GM12878 (cell line): ENCODE measurements at regions not wholly inside any gene's neighbourhood (a gene's known extent, or its start where the extent isn't known, plus 50 kb on each side); places are given as distances from the start of the nearest gene placed in this dataset.

Experiments
- BMI1 ChIP-seq: fragments of 450-650 bp; IDR thresholded peaks from 2 replicates; pipeline ENCODE4 v1.6.1; 2016; ENCODE audit warnings: mild to moderate bottlenecking, moderate library complexity, borderline replicate concordance
- JUND ChIP-seq: IDR thresholded peaks from 2 replicates; pipeline ENCODE4 v1.6.1; 2012; ENCODE audit warnings: low read depth, mild to moderate bottlenecking, low read length, improper control_type of control experiment, moderate library complexity
- TF ChIP-seq, protein P1 (sequence below): IDR thresholded peaks from 2 replicates; pipeline ENCODE4 v1.6.1; 2011; ENCODE audit warnings: low read depth, mild to moderate bottlenecking, low read length, moderate library complexity, borderline replicate concordance; ENCODE audit errors: extremely low read depth

DNA sequence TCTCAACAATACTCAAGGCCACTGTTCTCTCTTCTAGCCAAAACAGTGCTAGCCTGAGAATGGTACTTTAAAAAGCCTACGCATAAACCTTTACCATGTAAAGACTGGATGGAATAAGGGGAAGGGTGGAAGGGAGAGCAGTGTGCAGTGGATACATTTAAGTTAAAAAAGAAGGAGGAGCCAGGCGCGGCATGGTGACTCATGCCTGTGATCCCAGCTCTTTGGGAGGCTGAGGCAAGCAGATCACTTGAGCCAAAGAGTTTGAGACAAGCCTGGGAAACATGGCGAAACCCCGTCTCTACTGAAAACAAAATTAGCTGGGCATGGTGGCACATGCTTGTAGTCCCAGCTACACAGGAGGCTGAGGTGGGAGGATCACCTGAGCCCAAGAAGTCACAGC, 127.7 kb upstream of the KIF2A start:
- TF ChIP-seq, protein P1, sequence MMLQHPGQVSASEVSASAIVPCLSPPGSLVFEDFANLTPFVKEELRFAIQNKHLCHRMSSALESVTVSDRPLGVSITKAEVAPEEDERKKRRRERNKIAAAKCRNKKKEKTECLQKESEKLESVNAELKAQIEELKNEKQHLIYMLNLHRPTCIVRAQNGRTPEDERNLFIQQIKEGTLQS: no peak
- no peak for TF ChIP-seq BMI1
- no peak for TF ChIP-seq JUND
